DMS153 treated with DMSO at 0.1 percent for 48 hours (cell line): ENCODE measurements at regions not wholly inside any gene's neighbourhood (a gene's known extent, or its start where the extent isn't known, plus 50 kb on each side); places are given as distances from the start of the nearest gene placed in this dataset.

Experiments used
- DNase-seq: peaks from one replicate; lab custom pipeline; 2025; ENCODE audit not compliant: unreplicated experiment; lab: John Stamatoyannopoulos, UW

GRCh38 chr12:28601570-28602058, 411.4 kb downstream of the CCDC91 start:
- DNase-seq = no peak

DNA sequence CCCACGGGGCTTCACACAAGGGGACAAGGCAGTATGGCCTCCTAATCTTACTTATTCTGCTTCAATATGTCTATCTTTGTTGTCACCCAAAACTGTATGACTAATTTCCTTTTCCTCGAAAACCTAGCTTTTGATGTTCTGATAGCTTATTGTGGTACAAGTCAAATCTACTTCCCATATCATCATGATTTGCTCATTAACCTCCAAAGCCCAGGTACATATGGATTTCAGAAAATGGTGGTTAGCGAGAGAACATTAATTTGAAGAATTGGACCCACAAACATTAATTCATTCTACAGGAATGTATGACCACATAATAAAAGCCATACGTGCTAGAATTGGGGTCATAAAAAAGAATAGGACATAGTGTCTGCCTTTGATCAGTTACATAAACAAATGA, 412.5 kb downstream of the CCDC91 start:
- no peak for DNase-seq

- DNase-seq = no peak
Observed at GRCh38 chr12:28603239-28603638, 413.0 kb downstream of the CCDC91 start.

DNA sequence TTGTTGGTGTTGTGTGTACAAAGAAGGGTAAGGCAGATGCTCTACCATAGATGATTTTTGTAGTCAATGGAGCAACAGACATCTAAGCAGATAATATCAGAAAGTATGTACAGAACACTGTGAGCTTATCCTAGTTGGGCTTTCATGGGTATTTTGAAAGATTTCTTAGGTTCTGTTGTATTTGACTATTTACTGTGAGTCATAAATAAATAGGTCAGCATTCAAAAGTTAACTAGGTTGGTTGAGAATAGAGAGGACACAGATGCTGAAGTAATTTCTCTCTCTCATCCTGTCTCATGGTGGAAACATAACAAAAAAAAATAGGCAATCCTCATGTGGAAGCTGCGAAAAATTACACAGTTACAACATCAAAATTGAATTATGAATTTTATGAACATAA, 413.5 kb downstream of the CCDC91 start:
- DNase-seq = no peak

DNA sequence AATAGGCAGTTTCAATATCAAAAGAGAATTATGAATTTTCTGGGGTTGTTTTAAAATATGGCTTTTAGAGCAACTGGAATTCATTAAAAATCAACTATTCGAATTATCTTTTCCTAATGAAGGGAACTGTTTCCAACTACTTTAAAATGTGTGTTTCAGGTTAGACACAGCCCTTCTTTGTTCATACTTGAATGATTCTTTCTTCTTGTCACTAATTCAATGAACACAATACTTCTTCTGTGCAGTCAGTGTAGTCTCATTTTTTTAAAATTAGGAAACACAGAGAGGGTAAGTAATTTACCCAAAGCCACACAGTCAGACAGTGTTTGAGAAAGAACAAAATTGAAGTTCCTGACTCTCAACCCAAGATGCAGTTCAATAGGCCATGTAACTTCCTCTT, 414.0 kb downstream of the CCDC91 start:
- no peak for DNase-seq

DNA sequence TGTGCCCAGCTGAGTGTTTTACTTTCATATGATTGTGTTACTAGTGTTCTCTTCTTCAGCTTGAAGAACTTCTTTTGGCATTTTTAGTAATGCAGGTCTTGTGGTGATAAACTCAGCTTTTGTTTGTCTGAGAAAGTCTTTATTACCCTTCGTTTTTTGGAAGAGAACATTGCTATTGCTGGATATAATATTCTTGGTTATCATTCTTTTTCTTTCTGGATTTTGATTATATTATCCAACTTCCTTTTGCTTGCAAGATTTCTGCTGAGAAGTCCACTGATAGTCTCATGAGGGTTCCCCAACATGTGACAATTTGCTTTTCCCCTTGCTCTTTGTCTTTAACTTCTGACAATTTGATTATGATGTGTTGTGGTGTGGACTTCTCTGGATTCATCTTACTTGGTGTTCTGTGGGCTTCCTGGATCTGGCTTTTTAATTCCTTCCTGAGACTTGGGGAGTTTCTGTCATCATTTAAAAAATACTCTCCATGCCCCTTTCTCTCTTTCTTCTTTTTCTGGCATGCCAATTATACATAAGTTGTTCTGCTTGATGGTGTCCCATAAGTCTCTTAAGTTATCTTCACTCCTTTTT, 416.8 kb downstream of the CCDC91 start:
- DNase-seq = no peak

DNA sequence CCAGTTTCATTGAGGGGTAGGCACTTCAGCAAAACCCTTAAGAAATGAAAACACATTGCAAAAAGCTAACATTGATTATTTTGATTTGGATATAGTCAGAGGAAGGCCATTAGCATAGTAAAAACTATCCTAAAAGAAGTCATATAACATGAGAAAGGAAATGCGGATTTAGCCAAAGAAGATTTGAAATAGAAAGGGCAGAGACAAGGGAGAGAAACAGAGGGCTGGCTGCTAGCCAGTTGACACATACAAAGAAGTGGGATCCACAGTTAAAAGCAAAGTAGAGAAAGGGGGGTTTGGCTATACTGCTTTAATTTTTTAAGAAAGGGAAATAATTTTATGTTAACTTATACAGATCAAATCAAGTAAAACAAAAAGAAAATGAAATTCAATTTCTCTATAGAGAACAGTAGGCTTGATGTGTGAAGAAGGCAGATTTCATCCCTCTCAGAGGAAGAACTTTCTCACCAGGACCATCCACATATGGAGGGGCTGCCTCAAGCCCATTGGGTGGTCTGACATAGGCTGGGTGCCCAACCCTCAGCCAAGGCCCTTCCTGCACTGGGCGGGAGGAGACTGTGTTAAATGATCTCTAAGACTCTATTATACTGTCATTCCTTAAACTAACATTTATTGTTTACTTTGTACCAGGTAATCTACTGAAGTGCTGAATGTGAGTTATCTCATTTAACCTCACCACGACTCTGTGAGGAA, 420.3 kb downstream of the CCDC91 start:
- no peak for DNase-seq

DNA sequence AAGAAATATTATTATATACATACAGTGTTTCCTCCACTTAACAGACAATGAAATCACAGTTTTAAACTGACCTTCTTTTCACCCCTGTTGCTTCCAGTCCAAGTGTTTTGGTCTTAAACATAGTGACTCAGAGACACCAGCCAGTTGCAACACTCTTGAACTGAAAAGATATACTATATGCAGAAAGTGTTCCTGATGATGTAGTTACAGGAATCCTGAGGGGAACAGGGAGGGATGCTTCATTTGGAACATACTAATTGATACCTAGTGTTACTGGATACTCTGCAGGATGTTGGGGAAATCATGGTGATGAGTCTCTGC, 420.8 kb downstream of the CCDC91 start:
- no peak for DNase-seq

DNA sequence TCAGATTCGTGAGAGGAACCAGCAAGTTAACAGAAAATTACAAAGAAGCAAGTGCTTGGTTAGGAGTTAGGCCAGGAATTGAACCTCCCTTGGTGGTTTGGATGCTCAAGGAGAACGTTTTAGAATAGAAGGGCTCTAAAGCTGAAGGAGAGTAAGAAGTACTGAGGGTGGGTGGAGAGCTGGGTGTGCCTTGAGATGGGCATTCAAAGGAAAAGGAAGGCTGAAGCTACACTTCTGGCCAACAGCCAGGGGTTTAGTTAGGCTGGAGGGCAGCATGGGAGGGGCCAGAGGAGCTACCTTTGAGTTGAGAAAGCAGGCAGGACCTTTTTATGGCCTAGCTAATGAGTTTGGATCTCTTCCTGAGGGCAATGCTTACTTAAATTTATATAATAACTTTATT, 421.2 kb downstream of the CCDC91 start:
- no peak for DNase-seq

DNA sequence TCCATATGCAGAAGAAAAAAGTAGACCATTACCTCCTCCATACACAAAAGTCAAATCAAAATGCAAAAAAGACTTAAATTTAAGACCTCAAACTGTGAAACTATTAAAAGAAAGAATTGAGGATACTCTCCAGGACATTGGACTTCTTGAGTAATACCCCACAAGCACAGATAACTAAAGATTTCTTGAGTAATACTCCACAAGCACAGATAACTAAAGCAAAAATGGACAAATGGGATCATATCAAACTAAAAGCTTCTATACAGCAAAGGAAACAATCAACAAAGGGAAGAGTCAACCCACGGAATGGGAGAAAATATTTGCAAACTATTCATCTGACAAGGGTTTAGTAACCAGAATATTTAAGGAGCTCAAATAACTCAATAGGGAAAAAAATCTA, 427.9 kb downstream of the CCDC91 start:
- DNase-seq = no peak

DNA sequence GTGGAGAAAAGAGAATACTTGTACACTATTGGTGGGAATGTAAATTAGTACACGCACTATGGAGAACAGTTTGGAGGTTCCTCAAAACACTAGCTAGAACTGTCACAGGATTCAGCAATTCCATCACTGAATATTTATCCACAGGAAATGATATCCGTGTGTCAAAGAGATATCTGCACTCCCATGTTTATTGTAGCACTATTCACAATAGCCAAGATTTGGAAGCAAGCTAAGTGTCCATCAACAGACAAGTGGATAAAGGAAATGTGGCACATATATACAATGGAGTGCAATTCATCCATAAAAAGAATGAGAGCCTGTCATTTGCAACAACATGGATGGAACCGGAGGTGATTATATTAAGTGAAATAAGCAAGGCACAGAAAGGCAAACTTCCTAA, 428.5 kb downstream of the CCDC91 start:
- no peak for DNase-seq

GRCh38 chr12:28620281-28620680, 430.0 kb downstream of the CCDC91 start:
- DNase-seq = no peak

- DNase-seq = no peak
Observed at GRCh38 chr12:28622406-28622805, 432.1 kb downstream of the CCDC91 start.

DNA sequence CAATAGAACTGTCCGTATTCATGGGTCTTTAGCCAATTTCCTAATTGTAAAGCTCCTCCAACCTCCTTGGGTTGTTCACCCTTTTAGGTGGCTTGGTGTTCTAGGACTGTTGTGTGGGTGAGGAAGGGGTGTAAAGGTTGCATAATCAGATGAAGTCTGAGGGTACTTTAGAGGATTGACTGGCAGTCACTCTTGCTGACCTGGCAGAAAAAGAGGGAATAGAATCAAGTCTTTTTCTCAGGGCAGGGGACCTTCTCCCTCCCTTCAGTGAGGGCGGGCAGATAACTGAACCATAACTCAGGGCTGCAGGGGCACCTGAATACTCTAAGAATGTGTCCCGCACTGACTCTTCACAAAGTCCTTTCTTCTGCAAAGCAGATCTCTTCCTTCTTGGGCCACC, 436.2 kb downstream of the CCDC91 start:
- DNase-seq = no peak

- DNase-seq = no peak
Observed at GRCh38 chr12:28629691-28630090, 439.4 kb downstream of the CCDC91 start.

DNA sequence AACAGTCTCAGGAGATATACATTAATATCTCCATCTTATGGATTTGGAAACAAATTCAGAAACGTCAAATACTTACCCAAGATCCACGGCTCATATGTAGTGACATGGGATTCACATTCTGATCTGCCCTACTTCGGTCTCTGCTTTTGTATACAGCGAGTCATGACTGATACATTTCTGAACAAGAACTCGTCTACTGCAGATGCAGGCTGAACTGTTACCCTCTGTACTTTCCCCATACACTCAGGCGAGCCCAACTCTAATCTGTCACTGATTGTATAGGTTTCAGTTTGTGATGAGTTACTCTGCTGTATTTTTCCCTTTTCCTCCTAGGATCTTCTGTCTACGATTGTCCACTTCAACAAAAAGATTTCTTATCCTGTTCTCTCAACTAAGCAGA, 441.6 kb downstream of the CCDC91 start:
- no peak for DNase-seq

DNA sequence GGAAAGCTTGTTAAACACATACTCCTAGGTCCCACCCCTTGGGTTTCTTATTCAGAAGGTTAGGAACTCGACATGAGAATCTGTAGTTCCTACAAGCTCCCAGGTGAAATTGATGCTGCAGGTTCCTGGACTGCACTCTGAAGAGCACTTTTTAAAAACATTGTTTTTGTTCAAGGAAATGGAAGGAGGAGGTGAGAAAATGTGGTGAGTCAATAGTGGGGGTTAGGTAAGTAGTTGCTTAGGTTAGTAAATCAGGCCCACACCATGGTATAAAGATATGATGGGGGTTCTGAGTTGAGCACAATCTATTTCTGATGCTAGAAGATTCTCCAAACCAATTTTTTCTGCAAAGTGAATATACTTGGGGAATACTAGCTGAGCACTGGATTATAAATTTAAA, 450.3 kb downstream of the CCDC91 start:
- no peak for DNase-seq

- no peak for DNase-seq
Observed at GRCh38 chr12:28645436-28645835, 455.2 kb downstream of the CCDC91 start.

- DNase-seq = no peak
Observed at GRCh38 chr12:28645891-28646290, 455.6 kb downstream of the CCDC91 start.

DNA sequence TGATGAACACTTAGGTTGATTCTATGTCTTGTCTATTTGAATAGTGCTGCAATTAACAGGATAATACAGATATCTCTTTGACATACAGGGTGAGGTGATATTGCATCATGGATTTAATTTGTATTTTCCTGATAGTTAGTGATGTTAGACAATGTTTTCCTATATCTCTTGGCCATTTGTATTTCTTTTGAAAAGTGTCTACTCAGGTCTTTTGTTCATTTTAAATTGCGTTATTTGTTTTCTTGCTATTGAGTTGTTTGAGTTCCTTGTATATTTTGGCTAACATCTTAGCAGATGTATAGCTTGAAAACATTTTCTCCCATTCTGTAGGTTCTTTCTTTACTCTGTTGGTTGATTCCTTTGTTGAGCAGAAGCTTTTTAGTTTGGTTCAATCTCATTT, 460.6 kb downstream of the CCDC91 start:
- DNase-seq = no peak

DNA sequence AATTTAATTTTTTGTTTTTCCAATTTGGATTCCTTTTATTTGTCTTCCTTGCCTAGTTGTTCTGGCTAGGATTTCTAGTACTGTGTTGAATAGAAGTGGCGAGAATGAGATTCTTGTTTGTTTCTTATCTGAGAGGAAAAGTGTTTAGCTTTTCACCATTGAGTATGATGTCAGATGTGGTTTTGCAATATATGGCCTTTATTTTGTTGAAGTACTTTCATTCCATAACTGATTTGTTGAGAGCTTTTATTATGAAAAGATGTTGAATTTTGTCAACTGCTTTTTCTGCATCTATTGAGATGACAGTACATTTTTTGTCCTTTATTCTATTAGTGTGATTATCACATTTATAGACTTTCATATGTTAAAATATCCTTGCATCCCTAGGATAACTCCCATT, 462.0 kb downstream of the CCDC91 start:
- no peak for DNase-seq

DNA sequence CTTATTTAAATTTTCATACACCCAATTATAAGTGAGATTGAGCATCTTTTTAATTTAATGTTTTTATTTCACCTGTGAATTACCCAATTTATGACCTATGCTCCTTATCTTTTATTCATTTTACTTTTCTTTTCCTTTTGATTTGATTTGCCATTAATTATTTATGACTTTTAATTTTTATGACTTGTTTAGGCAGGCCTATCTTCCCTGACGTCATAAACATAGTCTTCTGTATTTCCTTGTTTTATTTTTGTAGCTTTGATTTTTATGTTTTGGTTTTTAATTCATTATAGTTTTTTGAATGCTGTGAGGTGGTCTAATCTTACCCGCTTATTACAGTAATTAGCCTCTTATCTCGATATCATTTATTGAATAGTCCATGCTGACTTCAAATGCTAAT, 467.1 kb upstream of the FAR2 start:
- DNase-seq = no peak

- DNase-seq = no peak
Observed at GRCh38 chr12:28683366-28683765, 465.7 kb upstream of the FAR2 start.
